HepG2 (cell line): ENCODE measurements at regions not wholly inside any gene's neighbourhood (a gene's known extent, or its start where the extent isn't known, plus 50 kb on each side); places are given as distances from the start of the nearest gene placed in this dataset.

Source experiments
- ATAC-seq: fragments of 200-7000 bp; cut with Tn5 transposase; 3 replicates; pipeline ENCODE4 v1.9.1; 2020; ENCODE audit warnings: mild to moderate bottlenecking, moderate library complexity
- BruUV-seq: library from RNA; stranded (reverse); fragments of 400-500 nt; replicated peaks from 2 replicates; lab custom pipeline; 2021; lab: Mats Ljungman, UMichigan
- CTCF ChIA-PET: fragments of 300-600 bp; formaldehyde crosslinking; extraction: SDS; loops from one replicate; lab custom pipeline; 2021; ENCODE audit warnings: low total read pairs, inconsistent platforms, low intra/inter-chr PET ratio; lab: Yijun Ruan, JAX
- POLR2A ChIA-PET: fragments of 350-600 bp; sonication (Branson Sonifier 250); formaldehyde crosslinking; loops from one replicate; lab custom pipeline; 2020; ENCODE audit warnings: antibody characterized with exemption, inconsistent platforms; lab: Yijun Ruan, JAX
- DNase-seq: peaks from one replicate; pipeline ENCODE4 v3.0.0-alpha.2; 2015; ENCODE audit warnings: low spot score
- FAIRE-seq: peaks from 3 replicates; lab custom pipeline; 2011; peaks lifted over from hg19 to GRCh38; lab: Jason Lieb, UNC
- H2AFZ ChIP-seq: one replicate; pipeline ENCODE4 v1.6.1; 2011; ENCODE audit warnings: low read length, inconsistent platforms
- H3K27ac ChIP-seq: fragments of 300-600 bp; 3 replicates; pipeline ENCODE4 v1.8.0; 2011; ENCODE audit warnings: mixed run types, mild to moderate bottlenecking, mixed read lengths, low read length, inconsistent platforms; ENCODE audit not compliant: insufficient read depth; ENCODE audit errors: extremely low read length
- H3K27me3 ChIP-seq, 2 experiments: fragments of 200-600 bp in 1 of 2; 2 replicates in 1 of 2; 3 replicates in 1 of 2; pipeline versions ENCODE4 v1.6.0 to v1.8.0; 2011; ENCODE audit warnings: low read length in 2 of 2, mild to moderate bottlenecking in 2 of 2, moderate library complexity in 2 of 2, inconsistent platforms in 1 of 2; ENCODE audit not compliant: insufficient read depth in 2 of 2, control insufficient read depth in 1 of 2
- H3K36me3 ChIP-seq, 2 experiments: fragments of 200-600 bp in 1 of 2; replicated peaks in 1 of 2; 2 replicates in 1 of 2; 3 replicates in 1 of 2; pipeline versions ENCODE4 v1.5.1 to v1.8.0; 2011; ENCODE audit warnings: low read length in 2 of 2, inconsistent platforms in 1 of 2; ENCODE audit not compliant: insufficient read depth in 2 of 2, control insufficient read depth in 1 of 2
- H3K4me1 ChIP-seq: 2 replicates; pipeline ENCODE4 v1.5.1; 2012; ENCODE audit warnings: low read length, inconsistent platforms; ENCODE audit not compliant: insufficient read depth
- H3K4me2 ChIP-seq: 2 replicates; pipeline ENCODE4 v1.6.0; 2011; ENCODE audit warnings: low read depth, low read length, inconsistent platforms
- H3K4me3 ChIP-seq, 3 experiments: fragments of 200-600 bp in 1 of 3; sonication (generic), shearing (Covaris generic) in 1 of 3; replicated peaks in 1 of 3; 2 replicates each; pipeline ENCODE4 v1.5.1; 2011 to 2016; ENCODE audit warnings: low read length in 3 of 3, inconsistent platforms in 2 of 3, low read depth in 2 of 3, mild to moderate bottlenecking in 2 of 3, control low read depth in 1 of 3, mixed read lengths in 1 of 3; ENCODE audit not compliant: insufficient read depth in 1 of 3
- H3K79me2 ChIP-seq: one replicate; pipeline ENCODE4 v1.6.1; 2011; ENCODE audit warnings: low read length, inconsistent platforms; ENCODE audit not compliant: insufficient read depth
- H3K9ac ChIP-seq: 2 replicates; pipeline ENCODE4 v1.6.0; 2011; ENCODE audit warnings: mild to moderate bottlenecking, low read depth, low read length, inconsistent platforms; ENCODE audit not compliant: insufficient read depth
- H3K9me3 ChIP-seq: 2 replicates; pipeline ENCODE4 v1.5.1; 2012; ENCODE audit warnings: mild to moderate bottlenecking, low read length
- H4K20me1 ChIP-seq: 2 replicates; pipeline ENCODE4 v1.6.0; 2011; ENCODE audit warnings: inconsistent platforms, mild to moderate bottlenecking, low read length, moderate library complexity; ENCODE audit not compliant: insufficient read depth
- GATAD2A ChIP-seq: IDR thresholded peaks from 2 replicates; pipeline ENCODE4 v1.6.1; 2016
- GMEB2 ChIP-seq: IDR thresholded peaks from 2 replicates; pipeline ENCODE4 v1.6.1; 2016; ENCODE audit warnings: missing biosample characterization, missing genetic modification reagents, low read depth
- MBNL3 ChIP-seq: fragments of 250-450 bp; sonication (Bioruptor Pico); conservative IDR thresholded peaks from 2 replicates; pipeline ENCODE4 v1.8.0; 2022; ENCODE audit warnings: mild to moderate bottlenecking, inconsistent platforms
- MED8 ChIP-seq: sonication (generic); formaldehyde crosslinking; IDR thresholded peaks from 2 replicates; pipeline ENCODE4 v1.8.1; 2023; ENCODE audit warnings: mild to moderate bottlenecking, missing genetic modification reagents; ENCODE audit not compliant: insufficient replicate concordance
- MTERF4 ChIP-seq: sonication (generic); formaldehyde crosslinking; IDR thresholded peaks from 2 replicates; pipeline ENCODE4 v1.8.0; 2023; ENCODE audit warnings: mild to moderate bottlenecking, missing genetic modification reagents
- TBP ChIP-seq: sonication (generic); formaldehyde crosslinking; IDR thresholded peaks from 2 replicates; pipeline ENCODE4 v1.5.0; 2020; ENCODE audit warnings: missing genetic modification reagents
- TRIM24 ChIP-seq: sonication (generic); formaldehyde crosslinking; IDR thresholded peaks from 2 replicates; pipeline ENCODE4 v1.8.0; 2022; ENCODE audit warnings: mild to moderate bottlenecking, missing genetic modification reagents
- ZNF136 ChIP-seq: sonication (generic); formaldehyde crosslinking; IDR thresholded peaks from 2 replicates; pipeline ENCODE4 v1.8.1; 2022; ENCODE audit warnings: low read depth, mild to moderate bottlenecking, moderate library complexity, missing genetic modification reagents
- ZNF142 ChIP-seq: sonication (generic); formaldehyde crosslinking; IDR thresholded peaks from 2 replicates; pipeline ENCODE4 v1.4.0; 2020; ENCODE audit warnings: missing genetic modification reagents
- ZNF615 ChIP-seq: sonication (generic); formaldehyde crosslinking; IDR thresholded peaks from 2 replicates; pipeline ENCODE4 v1.5.0; 2020; ENCODE audit warnings: mild to moderate bottlenecking, missing genetic modification reagents, borderline replicate concordance
- WGBS: methylation state at CpG from one replicate; pipeline ENCODE4 v1.1.6; 2017; ENCODE audit warnings: low lambda C conversion rate; 5-methylcytosine and 5-hydroxymethylcytosine counted together
- in situ Hi-C: cut with HindIII; loops from 2 replicates; pipeline ENCODE4 v1.10.0; 2017; ENCODE audit warnings: low pct_unique_long_range_greater_than_20kb; ENCODE audit not compliant: extremely low pct_ligation_motif_present
- intact Hi-C: fragments of 100-400 bp; cut with micrococcal nuclease; formaldehyde crosslinking; loops from one replicate; pipeline ENCODE4 v1.10.0; 2022; ENCODE audit not compliant: unreplicated experiment

- DNase-seq (no peak), ATAC-seq (no peak), FAIRE-seq (no peak)
- no peak overlapping the region for H3K9ac ChIP-seq
- no peak overlapping the region for H3K4me2 ChIP-seq
- H4K20me1 ChIP-seq, result no peaks in the 10 kb centered on the region
- H3K9me3 ChIP-seq, result no peaks in the 10 kb centered on the region
- POLR2A ChIA-PET, result no interaction called here
- CTCF ChIA-PET, result no interaction called here
- H3K36me3 ChIP-seq, result no peaks in the 10 kb centered on the region
- no peaks in the 10 kb centered on the region for H3K27me3 ChIP-seq
- TF ChIP-seq ZNF615 (CRISPR knock-in tag) (no peak), TRIM24 (no peak), MED8 (CRISPR knock-in tag) (no peak), MBNL3 (CRISPR knock-in tag) (no peak)
- no TSS peak for BruUV-seq
- H3K79me2 ChIP-seq, result no peaks in the 10 kb centered on the region
- no peak overlapping the region for H2AFZ ChIP-seq
- in situ Hi-C loops, result no loop called here
- H3K4me1 ChIP-seq, result no peaks in the 10 kb centered on the region
- 0% methylated on average over 1 of the region's 1 CpG for WGBS
- H3K4me3 ChIP-seq, result no peak overlapping the region
- no peak overlapping the region for H3K27ac ChIP-seq
- intact Hi-C loops, result no loop called here
Measured at GRCh38 chr7:119281181-119281846, 991.7 kb upstream of the KCND2 start.

DNA sequence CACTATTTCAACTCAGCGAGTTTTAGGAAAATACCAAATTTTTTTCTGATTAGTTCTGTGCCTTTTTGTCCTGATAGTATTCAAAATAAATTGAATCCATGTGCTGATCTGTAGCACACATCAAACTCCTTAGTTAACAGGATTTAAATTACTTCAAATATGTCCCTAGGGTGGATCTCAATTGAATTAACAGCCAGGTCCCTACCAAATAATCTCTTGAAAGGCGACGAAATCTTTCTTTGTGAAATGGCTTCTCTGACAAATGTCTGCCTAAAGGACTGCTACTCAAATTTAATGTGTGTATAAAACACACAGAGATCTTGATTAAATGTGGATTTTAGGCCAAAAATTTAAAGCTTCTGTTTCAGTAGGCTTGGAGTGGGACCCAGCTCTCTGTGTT is 989.6 kb upstream of the KCND2 start:
- no TSS peak for BruUV-seq
- no peak overlapping the region for H3K27ac ChIP-seq
- TF ChIP-seq GATAD2A (CRISPR knock-in tag), result no peak
- TF ChIP-seq GMEB2, result no peak
- TF ChIP-seq ZNF136 (CRISPR knock-in tag), result no peak
- TF ChIP-seq TBP (CRISPR knock-in tag), result no peak
- no peak for TF ChIP-seq ZNF142 (CRISPR knock-in tag)
- TF ChIP-seq MTERF4 (CRISPR knock-in tag), result no peak
- no peak for FAIRE-seq
- WGBS, result 36% methylated on average over 3 of the region's 3 CpGs
- in situ Hi-C loops (no loop called here), intact Hi-C loops (no loop called here)
- POLR2A ChIA-PET, result no interaction called here
- no peak overlapping the region for H2AFZ ChIP-seq
- DNase-seq, result no peak
- H4K20me1 ChIP-seq, result no peaks in the 10 kb centered on the region
- CTCF ChIA-PET, result no interaction called here
- H3K4me3 ChIP-seq, result no peak overlapping the region
- ATAC-seq, result no peak
- H3K79me2 ChIP-seq, result no peaks in the 10 kb centered on the region
- no peak overlapping the region for H3K9ac ChIP-seq
- no peaks in the 10 kb centered on the region for H3K9me3 ChIP-seq
- H3K4me1 ChIP-seq, result no peaks in the 10 kb centered on the region
- H3K4me2 ChIP-seq, result no peak overlapping the region
- no peaks in the 10 kb centered on the region for H3K27me3 ChIP-seq
- no peaks in the 10 kb centered on the region for H3K36me3 ChIP-seq
